ENCODE measurements at regions not wholly inside any gene's neighbourhood (a gene's known extent, or its start where the extent isn't known, plus 50 kb on each side); places are given as distances from the start of the nearest gene placed in this dataset.
"Not testable (repeated sequence)": the region's sequence is repeated elsewhere in the genome, so short reads cannot be mapped to it uniquely, and the experiment has no call there.

DNA sequence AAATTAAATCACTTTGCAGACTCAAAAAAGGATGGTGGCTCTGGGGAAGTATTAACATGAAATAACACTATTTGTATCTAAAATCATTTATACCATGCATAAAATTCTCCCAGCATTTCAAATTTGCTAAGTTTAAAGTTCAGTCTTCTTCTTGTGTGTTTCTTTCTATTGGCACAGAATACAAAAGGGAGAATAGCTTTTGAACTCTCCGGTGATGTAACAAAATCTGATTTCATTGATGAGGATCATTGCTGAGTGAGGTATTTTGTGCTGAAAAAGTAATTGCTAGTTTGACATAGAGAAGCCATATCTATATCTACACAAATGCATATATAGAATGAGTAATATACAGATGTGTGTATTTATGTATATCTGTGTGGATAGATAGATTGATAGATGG is 174.8 kb downstream of the LACC1 start:
- in situ Hi-C loops (cut with MboI; ENCODE audit: low pct_unique_long_range_greater_than_20kb, low sequenced_read_pairs, unreplicated experiment): loop anchor here (10.0 kb wide), 1 partner anchor 380 kb away; no protein-coding TSS in a partner anchor
- DNase-seq (ENCODE audit: low spot score): no peak
- TF ChIP-seq CTCF (IDR thresholded peaks at IDR 0.05; ENCODE audit: extremely low read depth, insufficient read depth, missing control alignments): no peak

DNA sequence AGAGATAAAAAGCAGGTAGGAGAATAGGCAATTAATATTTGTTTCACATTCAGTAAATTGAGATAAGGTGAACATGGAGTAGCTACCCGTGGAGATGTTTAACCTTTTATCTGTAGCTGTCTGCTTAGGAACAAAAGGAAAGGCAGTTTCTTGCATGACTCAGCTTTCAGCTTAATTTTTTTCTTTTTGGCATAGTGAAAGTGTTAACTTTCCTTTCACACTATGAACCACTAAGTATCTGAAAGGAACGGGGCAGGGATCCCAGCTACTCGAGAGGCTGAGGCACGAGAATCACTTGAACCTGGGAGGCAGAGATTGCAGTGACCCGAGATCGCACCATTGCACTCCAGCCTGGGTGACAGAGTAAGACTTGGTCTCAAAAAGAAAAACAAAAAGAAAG is 176.0 kb downstream of the LACC1 start:
- not testable (repeated sequence) for DNase-seq (ENCODE audit: low spot score)
- in situ Hi-C loops (cut with MboI; ENCODE audit: low pct_unique_long_range_greater_than_20kb, low sequenced_read_pairs, unreplicated experiment): loop anchor here (10.0 kb wide), 1 partner anchor 379 kb away; no protein-coding TSS in a partner anchor

DNA sequence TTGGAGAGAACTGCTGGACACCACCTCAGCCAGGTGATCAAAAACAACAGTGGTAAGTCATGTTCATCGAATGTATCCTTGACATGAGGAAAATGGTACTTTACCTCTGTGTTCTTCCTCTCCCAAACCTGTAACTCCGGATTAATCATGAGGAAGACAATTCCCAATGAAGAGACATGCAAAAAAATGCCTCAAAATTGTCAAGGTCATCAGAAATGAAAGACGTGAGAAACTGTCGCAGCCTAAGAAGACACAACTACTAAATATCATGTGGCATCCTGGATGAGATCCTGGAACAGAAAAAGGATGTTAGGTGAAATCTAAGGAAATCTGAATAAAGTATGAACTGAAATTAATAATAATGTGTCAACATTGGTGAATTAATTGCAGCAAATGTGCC is 178.4 kb downstream of the LACC1 start:
- no peak for DNase-seq (ENCODE audit: low spot score)
- TF ChIP-seq CTCF (IDR thresholded peaks at IDR 0.05; ENCODE audit: extremely low read depth, insufficient read depth, missing control alignments): no peak
- in situ Hi-C loops (cut with MboI; ENCODE audit: low pct_unique_long_range_greater_than_20kb, low sequenced_read_pairs, unreplicated experiment): loop anchor here (10.0 kb wide), 1 partner anchor 377 kb away; no protein-coding TSS in a partner anchor

- no peak for DNase-seq (ENCODE audit: low spot score)
- no peak for TF ChIP-seq CTCF (IDR thresholded peaks at IDR 0.05; ENCODE audit: extremely low read depth, insufficient read depth, missing control alignments)
- in situ Hi-C loops (cut with MboI; ENCODE audit: low pct_unique_long_range_greater_than_20kb, low sequenced_read_pairs, unreplicated experiment): loop anchor here (10.0 kb wide), 1 partner anchor 376 kb away; no protein-coding TSS in a partner anchor
These were observed 179.0 kb downstream of the LACC1 start for GRCh38 chr13:44058624-44059215.

- in situ Hi-C loops (cut with MboI; ENCODE audit: low pct_unique_long_range_greater_than_20kb, low sequenced_read_pairs, unreplicated experiment): no loop called here
- no peak for DNase-seq (ENCODE audit: low spot score)
- TF ChIP-seq CTCF (IDR thresholded peaks at IDR 0.05; ENCODE audit: extremely low read depth, insufficient read depth, missing control alignments): no peak
These were observed 182.2 kb downstream of the LACC1 start for GRCh38 chr13:44061876-44062275.

DNA sequence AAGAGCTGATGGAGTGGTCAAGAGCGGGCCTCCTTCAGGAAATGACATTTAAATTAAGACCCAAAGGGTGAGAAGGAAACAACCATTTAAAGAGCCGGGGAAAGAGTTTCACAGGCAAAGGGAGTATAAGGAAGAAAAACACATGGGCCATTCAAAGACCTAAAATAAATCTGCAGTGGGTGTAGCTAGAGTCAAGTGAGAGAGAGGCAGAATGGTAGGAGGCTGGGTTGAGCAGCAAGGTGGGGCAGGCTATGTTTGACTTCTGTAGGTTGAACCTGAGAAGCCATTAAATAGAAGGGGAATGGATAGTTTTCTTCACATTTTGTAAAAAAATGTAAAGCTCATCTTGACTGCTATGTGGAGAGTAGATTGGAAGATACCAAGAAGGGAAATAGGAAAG is 183.8 kb downstream of the LACC1 start:
- DNase-seq (ENCODE audit: low spot score): no peak
- in situ Hi-C loops (cut with MboI; ENCODE audit: low pct_unique_long_range_greater_than_20kb, low sequenced_read_pairs, unreplicated experiment): no loop called here
- TF ChIP-seq CTCF (IDR thresholded peaks at IDR 0.05; ENCODE audit: extremely low read depth, insufficient read depth, missing control alignments): no peak

DNA sequence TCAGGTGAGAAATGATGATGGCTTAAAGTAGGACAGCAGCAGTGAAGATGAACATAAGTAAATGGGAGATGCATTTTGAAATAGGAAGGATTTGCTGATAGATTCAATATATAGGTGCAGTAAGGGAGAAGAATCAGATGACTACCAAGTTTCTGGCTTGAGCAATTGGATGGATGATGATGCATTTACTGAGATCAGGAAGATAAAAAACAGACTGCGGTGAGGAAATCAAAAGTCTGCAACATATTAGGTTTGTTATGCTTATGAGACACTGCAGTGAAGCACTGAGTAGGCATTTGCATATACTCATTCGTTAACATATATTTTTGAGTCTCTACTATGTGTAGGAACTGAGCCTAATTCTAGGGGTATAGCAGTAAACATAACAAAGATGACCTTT is 184.2 kb downstream of the LACC1 start:
- DNase-seq (ENCODE audit: low spot score): no peak
- in situ Hi-C loops (cut with MboI; ENCODE audit: low pct_unique_long_range_greater_than_20kb, low sequenced_read_pairs, unreplicated experiment): no loop called here
- no peak for TF ChIP-seq CTCF (IDR thresholded peaks at IDR 0.05; ENCODE audit: extremely low read depth, insufficient read depth, missing control alignments)
